Adrenal gland (tissue), 5 donors: ENCODE measurements at regions not wholly inside any gene's neighbourhood (a gene's known extent, or its start where the extent isn't known, plus 50 kb on each side); places are given as distances from the start of the nearest gene placed in this dataset.

Experiments used
- POLR2A ChIP-seq, 2 donors: fragments of 450-650 bp; IDR thresholded peaks; one replicate each; pipeline ENCODE4 v1.6.1; 2017; ENCODE audit warnings: antibody characterized with exemption in 2 of 2, mild to moderate bottlenecking in 2 of 2, moderate library complexity in 1 of 2
- TF ChIP-seq, protein P1 (sequence below), 6 experiments: fragments of 450-650 bp in 4 of 6; fragments of 200-600 bp in 2 of 6; sonication (generic) in 1 of 6; IDR thresholded peaks; 1 replicate in 5 of 6; 2 replicates in 1 of 6; pipeline versions ENCODE4 v1.5.1 to v1.8.0; 2016 to 2021; ENCODE audit warnings: antibody characterized with exemption in 6 of 6, mild to moderate bottlenecking in 2 of 6, moderate library complexity in 1 of 6
- donor health status: DM: no; HTN: no; CAD: no.

DNA sequence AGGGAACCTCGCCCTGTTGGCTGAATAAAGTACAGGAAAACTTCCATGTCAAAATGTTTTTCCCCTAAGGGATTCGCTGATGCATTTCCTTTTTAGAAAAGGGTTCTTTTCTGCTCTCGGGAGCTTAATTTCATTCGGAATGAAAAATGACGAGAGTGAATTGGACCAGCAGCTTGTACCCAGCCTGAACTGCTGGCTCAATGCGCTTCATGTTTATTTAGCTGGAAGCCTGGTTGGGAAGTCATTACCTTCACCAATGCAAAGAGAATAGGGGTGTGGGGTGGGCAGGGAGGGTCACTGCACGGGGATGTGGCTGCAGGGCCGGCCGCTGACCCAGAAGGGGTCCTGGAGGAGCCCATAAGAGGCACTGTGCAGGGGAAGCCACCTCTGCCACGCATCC, 207.7 kb downstream of the ENGASE start:
- TF ChIP-seq, protein P1, sequence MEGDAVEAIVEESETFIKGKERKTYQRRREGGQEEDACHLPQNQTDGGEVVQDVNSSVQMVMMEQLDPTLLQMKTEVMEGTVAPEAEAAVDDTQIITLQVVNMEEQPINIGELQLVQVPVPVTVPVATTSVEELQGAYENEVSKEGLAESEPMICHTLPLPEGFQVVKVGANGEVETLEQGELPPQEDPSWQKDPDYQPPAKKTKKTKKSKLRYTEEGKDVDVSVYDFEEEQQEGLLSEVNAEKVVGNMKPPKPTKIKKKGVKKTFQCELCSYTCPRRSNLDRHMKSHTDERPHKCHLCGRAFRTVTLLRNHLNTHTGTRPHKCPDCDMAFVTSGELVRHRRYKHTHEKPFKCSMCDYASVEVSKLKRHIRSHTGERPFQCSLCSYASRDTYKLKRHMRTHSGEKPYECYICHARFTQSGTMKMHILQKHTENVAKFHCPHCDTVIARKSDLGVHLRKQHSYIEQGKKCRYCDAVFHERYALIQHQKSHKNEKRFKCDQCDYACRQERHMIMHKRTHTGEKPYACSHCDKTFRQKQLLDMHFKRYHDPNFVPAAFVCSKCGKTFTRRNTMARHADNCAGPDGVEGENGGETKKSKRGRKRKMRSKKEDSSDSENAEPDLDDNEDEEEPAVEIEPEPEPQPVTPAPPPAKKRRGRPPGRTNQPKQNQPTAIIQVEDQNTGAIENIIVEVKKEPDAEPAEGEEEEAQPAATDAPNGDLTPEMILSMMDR (IDR thresholded peaks at IDR 0.05): no peak
- no peak for TF ChIP-seq POLR2A (IDR thresholded peaks at IDR 0.05)
